NCI-H774 (cell line): ENCODE measurements at regions not wholly inside any gene's neighbourhood (a gene's known extent, or its start where the extent isn't known, plus 50 kb on each side); places are given as distances from the start of the nearest gene placed in this dataset.

Experiments
- DNase-seq: peaks from one replicate; lab custom pipeline; 2025; lab: John Stamatoyannopoulos, UW

DNA sequence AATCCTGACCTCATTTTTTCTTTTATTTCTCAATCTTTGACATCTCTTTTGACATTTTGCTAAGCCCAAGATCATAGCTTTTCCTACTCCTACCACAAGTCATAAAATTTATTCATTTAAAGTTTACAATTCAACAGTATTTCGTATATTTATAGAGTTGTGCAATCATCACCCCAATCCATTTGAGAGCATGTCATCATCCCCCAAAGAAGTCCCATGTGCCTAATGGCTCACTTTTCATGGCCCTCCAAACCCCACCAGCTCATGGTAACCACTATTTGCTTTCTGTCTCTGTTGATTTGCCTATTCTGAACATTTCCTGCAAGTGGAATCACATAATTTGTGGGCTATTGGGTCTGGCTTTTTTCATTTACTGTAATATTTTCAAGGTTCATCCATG, 52.5 kb upstream of the GLI3 start:
- DNase-seq, result no peak
